Duodenal mucosa (tissue), 2 donors: ENCODE measurements at regions not wholly inside any gene's neighbourhood (a gene's known extent, or its start where the extent isn't known, plus 50 kb on each side); places are given as distances from the start of the nearest gene placed in this dataset.
"Not testable (repeated sequence)": the region's sequence is repeated elsewhere in the genome, so short reads cannot be mapped to it uniquely, and the experiment has no call there.

Experiments used
- H3K27ac ChIP-seq: one replicate; pipeline ENCODE4 v1.7.0; 2013; ENCODE audit warnings: low read depth, low read length
- H3K27me3 ChIP-seq, 2 donors: one replicate each; pipeline ENCODE4 v1.7.0; 2013; ENCODE audit warnings: low read length in 2 of 2, control low read depth in 1 of 2; ENCODE audit not compliant: insufficient read depth in 2 of 2, control insufficient read depth in 1 of 2
- H3K36me3 ChIP-seq, 2 donors: one replicate each; pipeline ENCODE4 v1.7.0; 2013; ENCODE audit warnings: low read length in 2 of 2, control low read depth in 1 of 2; ENCODE audit not compliant: insufficient read depth in 2 of 2, control insufficient read depth in 1 of 2
- H3K4me1 ChIP-seq, 2 donors: one replicate each; pipeline ENCODE4 v1.7.0; 2013; ENCODE audit warnings: low read length in 2 of 2, control low read depth in 1 of 2; ENCODE audit not compliant: insufficient read depth in 2 of 2, control insufficient read depth in 1 of 2
- H3K4me3 ChIP-seq, 2 donors: one replicate each; pipeline ENCODE4 v1.7.0; 2013; ENCODE audit warnings: low read length in 2 of 2, low read depth in 1 of 2
- H3K9ac ChIP-seq, 2 donors: one replicate each; pipeline ENCODE4 v1.7.0; 2013; ENCODE audit warnings: low read length in 2 of 2, low read depth in 1 of 2
- H3K9me3 ChIP-seq, 2 donors: one replicate each; pipeline ENCODE4 v1.7.0; 2013; ENCODE audit warnings: low read length in 2 of 2, control low read depth in 1 of 2; ENCODE audit not compliant: control insufficient read depth in 1 of 2

- no peak overlapping the region for H3K9ac ChIP-seq
- no peak overlapping the region for H3K4me3 ChIP-seq
- H3K27ac ChIP-seq, result no peak overlapping the region
- no peaks in the 10 kb centered on the region for H3K36me3 ChIP-seq
- no peaks in the 10 kb centered on the region for H3K4me1 ChIP-seq
- peaks cover 0 to 5% of the 10 kb centered on the region in 2 donors for H3K27me3 ChIP-seq
- H3K9me3 ChIP-seq, result no peaks in the 10 kb centered on the region
Observed at GRCh38 chr9:89941875-89942274, 337.1 kb downstream of the GADD45G start.

- H3K4me1 ChIP-seq, result no peaks in the 10 kb centered on the region
Observed at GRCh38 chr9:89942643-89943042, 337.8 kb downstream of the GADD45G start.

GRCh38 chr9:89943309-89943708 is 338.5 kb downstream of the GADD45G start:
- Histone ChIP-seq H3K36me3 (no peaks in the 10 kb centered on the region), H3K27me3 (peaks cover 0 to 5% of the 10 kb centered on the region in 2 donors), H3K27ac (no peak overlapping the region), H3K9ac (no peak overlapping the region), H3K4me1 (no peaks in the 10 kb centered on the region), H3K4me3 (no peak overlapping the region), H3K9me3 (no peaks in the 10 kb centered on the region)

More at GRCh38 chr9:89942643-89943042, 337.8 kb downstream of the GADD45G start:
- Histone ChIP-seq H3K36me3 (no peaks in the 10 kb centered on the region), H3K27ac (no peak overlapping the region), H3K27me3 (peaks cover 0 to 5% of the 10 kb centered on the region in 2 donors), H3K9me3 (no peaks in the 10 kb centered on the region), H3K4me3 (no peak overlapping the region), H3K9ac (no peak overlapping the region)

GRCh38 chr9:89943728-89944127 is 338.9 kb downstream of the GADD45G start:
- Histone ChIP-seq H3K9ac (no peak overlapping the region), H3K4me3 (no peak overlapping the region), H3K4me1 (no peaks in the 10 kb centered on the region), H3K27me3 (peaks cover 0 to 5% of the 10 kb centered on the region in 2 donors), H3K27ac (no peak overlapping the region), H3K9me3 (no peaks in the 10 kb centered on the region), H3K36me3 (no peaks in the 10 kb centered on the region)

GRCh38 chr9:89945133-89945532 is 340.3 kb downstream of the GADD45G start:
- Histone ChIP-seq H3K9me3 (no peaks in the 10 kb centered on the region), H3K4me3 (no peak overlapping the region), H3K27me3 (no peaks in the 10 kb centered on the region), H3K9ac (no peak overlapping the region), H3K36me3 (no peaks in the 10 kb centered on the region), H3K27ac (no peak overlapping the region), H3K4me1 (no peaks in the 10 kb centered on the region)

- no peaks in the 10 kb centered on the region for H3K9me3 ChIP-seq
- no peaks in the 10 kb centered on the region for H3K36me3 ChIP-seq
- no peaks in the 10 kb centered on the region for H3K27me3 ChIP-seq
- H3K4me1 ChIP-seq, result no peaks in the 10 kb centered on the region
- no peak overlapping the region for H3K4me3 ChIP-seq
- no peak overlapping the region for H3K27ac ChIP-seq
- H3K9ac ChIP-seq, result no peak overlapping the region
Observed at GRCh38 chr9:89946741-89947140, 341.9 kb downstream of the GADD45G start.

GRCh38 chr9:89949111-89949510 is 344.3 kb downstream of the GADD45G start:
- Histone ChIP-seq H3K4me3 (no peak overlapping the region), H3K4me1 (no peaks in the 10 kb centered on the region), H3K27me3 (no peaks in the 10 kb centered on the region), H3K9ac (no peak overlapping the region), H3K36me3 (no peaks in the 10 kb centered on the region), H3K27ac (no peak overlapping the region), H3K9me3 (no peaks in the 10 kb centered on the region)

GRCh38 chr9:89951675-89952074 is 346.9 kb downstream of the GADD45G start:
- no peaks in the 10 kb centered on the region for H3K36me3 ChIP-seq
- no peaks in the 10 kb centered on the region for H3K27me3 ChIP-seq
- no peak overlapping the region for H3K9ac ChIP-seq
- H3K27ac ChIP-seq, result no peak overlapping the region
- no peak overlapping the region for H3K4me3 ChIP-seq
- H3K9me3 ChIP-seq, result no peaks in the 10 kb centered on the region
- no peaks in the 10 kb centered on the region for H3K4me1 ChIP-seq

GRCh38 chr9:89952401-89952800 is 347.6 kb downstream of the GADD45G start:
- H3K36me3 ChIP-seq, result no peaks in the 10 kb centered on the region
- H3K9ac ChIP-seq, result no peak overlapping the region
- no peak overlapping the region for H3K4me3 ChIP-seq
- H3K4me1 ChIP-seq, result no peaks in the 10 kb centered on the region
- H3K9me3 ChIP-seq, result no peaks in the 10 kb centered on the region
- H3K27ac ChIP-seq, result no peak overlapping the region
- no peaks in the 10 kb centered on the region for H3K27me3 ChIP-seq

GRCh38 chr9:89953263-89953662 is 348.5 kb downstream of the GADD45G start:
- not testable (repeated sequence) for H3K27me3 ChIP-seq, H3K27ac ChIP-seq, H3K36me3 ChIP-seq

More at GRCh38 chr9:89953263-89953662, 348.5 kb downstream of the GADD45G start:
- H3K4me1 ChIP-seq, H3K4me3 ChIP-seq, H3K9ac ChIP-seq, H3K9me3 ChIP-seq: not testable (repeated sequence)
